Keratinocyte (primary cell): ENCODE measurements at regions not wholly inside any gene's neighbourhood (a gene's known extent, or its start where the extent isn't known, plus 50 kb on each side); places are given as distances from the start of the nearest gene placed in this dataset.

ENCODE experiments used
- DNase-seq: peaks from one replicate; pipeline ENCODE4 v3.0.0-alpha.2; 2011; ENCODE audit warnings: low read depth, missing footprints, low spot score
- FAIRE-seq: peaks from 2 replicates; lab custom pipeline; 2011; peaks lifted over from hg19 to GRCh38; lab: Jason Lieb, UNC
- H2AFZ ChIP-seq: 2 replicates; pipeline ENCODE4 v1.6.0; 2012; ENCODE audit warnings: low read length, control low read depth, inconsistent platforms; ENCODE audit not compliant: control insufficient read depth
- H3K27ac ChIP-seq: 2 replicates; pipeline ENCODE4 v1.5.1; 2011; ENCODE audit warnings: low read length; ENCODE audit not compliant: control insufficient read depth, insufficient read depth
- H3K27me3 ChIP-seq: 3 replicates; pipeline ENCODE4 v1.6.0; 2011; ENCODE audit warnings: low read length; ENCODE audit not compliant: control insufficient read depth, insufficient read depth; ENCODE audit errors: extremely low read depth
- H3K36me3 ChIP-seq, 2 experiments: 2 replicates in 1 of 2; 3 replicates in 1 of 2; pipeline ENCODE4 v1.5.1; 2011; ENCODE audit warnings: low read length in 2 of 2, mild to moderate bottlenecking in 1 of 2; ENCODE audit not compliant: control insufficient read depth in 2 of 2, insufficient read depth in 2 of 2; ENCODE audit errors: extremely low read depth in 1 of 2
- H3K4me1 ChIP-seq: 3 replicates; pipeline ENCODE4 v1.5.1; 2011; ENCODE audit warnings: low read length; ENCODE audit not compliant: control insufficient read depth, insufficient read depth; ENCODE audit errors: extremely low read depth
- H3K4me2 ChIP-seq: 3 replicates; pipeline ENCODE4 v1.6.0; 2011; ENCODE audit warnings: low read depth, low read length; ENCODE audit not compliant: control insufficient read depth, insufficient read depth; ENCODE audit errors: extremely low read depth
- H3K4me3 ChIP-seq, 3 experiments: fragments of 200-600 bp in 1 of 3; sonication (generic) in 1 of 3; 2 replicates in 2 of 3; 3 replicates in 1 of 3; pipeline ENCODE4 v1.5.1; 2011 to 2016; ENCODE audit warnings: low read length in 3 of 3, mild to moderate bottlenecking in 3 of 3, control low read depth in 2 of 3, inconsistent platforms in 1 of 3, low read depth in 1 of 3, mixed read lengths in 1 of 3, mixed run types in 1 of 3, moderate library complexity in 1 of 3; ENCODE audit not compliant: control insufficient read depth in 2 of 3, insufficient read depth in 2 of 3; ENCODE audit errors: extremely low read depth in 1 of 3
- H3K79me2 ChIP-seq: 2 replicates; pipeline ENCODE4 v1.6.0; 2012; ENCODE audit warnings: low read length; ENCODE audit not compliant: control insufficient read depth, insufficient read depth
- H3K9ac ChIP-seq: 3 replicates; pipeline ENCODE4 v1.6.0; 2011; ENCODE audit warnings: low read length; ENCODE audit not compliant: control insufficient read depth, insufficient read depth; ENCODE audit errors: extremely low read depth
- H3K9me1 ChIP-seq: 3 replicates; pipeline ENCODE4 v1.6.0; 2011; ENCODE audit warnings: low read length; ENCODE audit not compliant: control insufficient read depth, insufficient read depth; ENCODE audit errors: extremely low read depth
- H3K9me3 ChIP-seq: 2 replicates; pipeline ENCODE4 v1.5.1; 2012; ENCODE audit warnings: low read depth, low read length; ENCODE audit not compliant: control insufficient read depth
- H4K20me1 ChIP-seq: 3 replicates; pipeline ENCODE4 v1.6.0; 2011; ENCODE audit warnings: low read length; ENCODE audit not compliant: control insufficient read depth, insufficient read depth; ENCODE audit errors: extremely low read depth
- CTCF ChIP-seq, 3 experiments: IDR thresholded peaks in 1 of 3; conservative IDR thresholded peaks in 1 of 3; optimal IDR thresholded peaks in 1 of 3; 2 replicates in 2 of 3; 3 replicates in 1 of 3; pipeline versions ENCODE3 to v1.5.1; 2011; ENCODE audit warnings: low read length in 3 of 3, mild to moderate bottlenecking in 3 of 3, moderate library complexity in 2 of 3, control low read depth in 1 of 3, inconsistent platforms in 1 of 3; ENCODE audit not compliant: insufficient read depth in 2 of 3; ENCODE audit errors: extremely low read depth in 1 of 3
- EZH2 ChIP-seq: IDR thresholded peaks from one replicate; pipeline ENCODE4 v1.6.1; 2012; ENCODE audit warnings: inconsistent platforms, mild to moderate bottlenecking, low read length, moderate library complexity
- dilution Hi-C: fragments of 300-500 bp; cut with MboI; formaldehyde crosslinking; loops from one replicate; pipeline ENCODE4 v1.7.0; 2020; ENCODE audit warnings: low sequenced_read_pairs; ENCODE audit not compliant: extremely low pct_ligation_motif_present

DNA sequence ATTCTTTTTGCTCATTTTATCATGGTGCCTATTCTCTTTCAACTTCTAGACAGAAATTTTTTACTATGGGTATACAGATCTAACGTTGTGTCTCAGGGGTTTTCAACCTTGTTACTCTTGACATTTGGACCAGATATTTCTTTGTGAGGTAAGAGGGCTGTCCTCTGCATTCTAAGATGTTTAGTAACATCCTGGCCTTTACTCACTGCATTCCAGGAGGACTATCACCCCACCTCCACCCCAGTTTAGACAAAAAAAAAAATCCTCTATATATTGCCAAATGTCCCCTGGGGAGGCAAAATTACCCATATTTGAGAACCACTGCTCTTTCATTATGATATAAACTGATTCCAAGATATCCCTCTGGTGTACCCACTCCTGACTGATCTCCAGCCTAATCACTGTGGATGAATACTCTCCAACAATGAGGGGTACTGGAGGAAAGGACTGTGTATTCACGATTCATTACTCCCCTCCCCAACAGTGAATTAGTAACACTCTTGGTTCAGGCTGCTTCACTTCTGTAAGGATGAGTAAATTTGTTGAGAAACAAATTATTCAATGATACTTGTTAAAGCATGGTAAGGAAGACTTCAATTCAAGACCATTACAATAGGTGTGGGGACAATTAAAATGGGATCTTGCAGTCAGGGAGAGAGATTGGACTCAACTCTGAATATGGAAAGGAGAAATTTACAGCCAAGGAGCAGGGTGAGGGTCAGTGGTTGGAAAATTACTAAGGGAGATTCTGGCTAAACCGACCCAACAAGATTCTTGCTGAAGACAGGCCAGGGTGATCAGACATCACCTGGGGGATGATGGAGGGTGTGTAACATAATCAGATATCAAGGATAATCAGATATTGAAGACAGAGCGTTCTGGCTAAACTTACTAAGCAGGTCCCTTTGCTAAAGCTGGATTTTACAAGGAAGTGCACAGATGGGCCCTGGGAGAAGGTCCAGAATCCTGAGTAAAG lies 123.8 kb upstream of the DAZL start:
- H3K4me3 ChIP-seq: no peak overlapping the region

DNA sequence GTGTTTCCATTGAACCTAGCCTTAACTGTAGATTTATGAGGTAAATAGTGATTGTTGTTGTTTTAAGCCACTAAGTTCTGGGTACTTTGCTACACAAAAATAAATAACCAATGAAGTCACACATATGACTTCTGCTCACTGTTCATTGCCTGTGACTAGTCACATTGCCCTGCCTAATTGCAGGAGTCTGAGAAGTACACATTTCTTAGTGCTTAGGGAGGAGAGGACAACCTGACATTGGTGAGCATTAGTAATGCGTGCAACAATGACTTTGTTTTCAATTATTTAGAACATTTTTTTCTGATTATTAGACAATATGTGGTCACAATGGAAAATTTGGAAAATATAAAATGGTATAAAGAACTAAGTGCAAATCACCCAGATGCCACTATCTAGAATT lies 133.2 kb upstream of the DAZL start:
- Histone ChIP-seq H3K4me1 (peaks cover 6% of the 10 kb centered on the region), H3K36me3 (no peaks in the 10 kb centered on the region), H3K9me3 (peaks cover 2% of the 10 kb centered on the region), H4K20me1 (no peaks in the 10 kb centered on the region), H2AFZ (no peak overlapping the region), H3K27me3 (no peaks in the 10 kb centered on the region), H3K9ac (no peak overlapping the region), H3K4me3 (no peak overlapping the region), H3K27ac (no peak overlapping the region), H3K9me1 (no peaks in the 10 kb centered on the region), H3K4me2 (no peak overlapping the region), H3K79me2 (no peaks in the 10 kb centered on the region)
- no peak for FAIRE-seq
- dilution Hi-C loops: no loop called here
- TF ChIP-seq CTCF (optimal IDR thresholded peaks at IDR 0.05 in 1 of 3, IDR thresholded peaks at IDR 0.05 in 1 of 3, conservative IDR thresholded peaks at IDR 0.05 in 1 of 3; ENCODE audit: extremely low read depth in 1 of 3, insufficient read depth in 2 of 3, low read length in 3 of 3) (no peak), EZH2 (no peak)
- DNase-seq: no peak

More for the DNA sequence above, 123.8 kb upstream of the DAZL start:
- Histone ChIP-seq H3K9me3 (peaks cover 2% of the 10 kb centered on the region), H2AFZ (peak overlapping the region; percentile 77), H3K27ac (no peak overlapping the region), H3K27me3 (no peaks in the 10 kb centered on the region), H3K79me2 (no peaks in the 10 kb centered on the region), H3K4me2 (peak overlapping the region; percentile 54), H3K9me1 (no peaks in the 10 kb centered on the region), H3K9ac (no peak overlapping the region), H3K4me1 (peaks cover 14% of the 10 kb centered on the region), H3K36me3 (no peaks in the 10 kb centered on the region), H4K20me1 (no peaks in the 10 kb centered on the region)
- DNase-seq (peak; percentile 9), FAIRE-seq (no peak)
- dilution Hi-C loops: no loop called here
- no peak for TF ChIP-seq EZH2
